Uterus (tissue), 2 donors: ENCODE measurements at regions not wholly inside any gene's neighbourhood (a gene's known extent, or its start where the extent isn't known, plus 50 kb on each side); places are given as distances from the start of the nearest gene placed in this dataset.

Experiments
- CTCF ChIP-seq, 4 experiments: fragments of 200-600 bp in 2 of 4; fragments of 450-650 bp in 2 of 4; sonication (generic) in 2 of 4; IDR thresholded peaks; one replicate each; pipeline ENCODE4 v1.5.1; 2016 to 2019; ENCODE audit warnings: antibody characterized with exemption in 4 of 4, mild to moderate bottlenecking in 2 of 4, moderate library complexity in 1 of 4
- POLR2A ChIP-seq, 2 donors: fragments of 450-650 bp; IDR thresholded peaks; one replicate each; pipeline ENCODE4 v1.6.1; 2016; ENCODE audit warnings: antibody characterized with exemption in 2 of 2, mild to moderate bottlenecking in 1 of 2, moderate library complexity in 1 of 2

- TF ChIP-seq CTCF (IDR thresholded peaks at IDR 0.05), result no peak
- TF ChIP-seq POLR2A (IDR thresholded peaks at IDR 0.05), result no peak
Measured at GRCh38 chr1:29417147-29417858, 181.0 kb downstream of the PTPRU start.
